Trophoblast cell (in vitro differentiated cells and primary cell): ENCODE measurements at regions not wholly inside any gene's neighbourhood (a gene's known extent, or its start where the extent isn't known, plus 50 kb on each side); places are given as distances from the start of the nearest gene placed in this dataset.

ENCODE experiments used
- DNase-seq, 2 donors: peaks; one replicate each; pipeline ENCODE4 v3.0.0-alpha.2; 2016
- H2AFZ ChIP-seq: 2 replicates; pipeline ENCODE4 v1.6.1; 2013; ENCODE audit warnings: low read length, moderate library complexity, mild to moderate bottlenecking; ENCODE audit not compliant: insufficient read depth, poor library complexity
- H2AK5ac ChIP-seq: 2 replicates; pipeline ENCODE4 v1.6.1; 2013; ENCODE audit warnings: mild to moderate bottlenecking, low read length
- H2BK120ac ChIP-seq: 2 replicates; pipeline ENCODE4 v1.6.1; 2013; ENCODE audit warnings: low read length, mild to moderate bottlenecking, moderate library complexity; ENCODE audit not compliant: insufficient read depth, poor library complexity
- H2BK12ac ChIP-seq: 2 replicates; pipeline ENCODE4 v1.6.1; 2013; ENCODE audit warnings: mild to moderate bottlenecking, low read length, moderate library complexity
- H2BK5ac ChIP-seq: 2 replicates; pipeline ENCODE4 v1.6.1; 2013; ENCODE audit warnings: low read length, low read depth, moderate library complexity, mild to moderate bottlenecking; ENCODE audit not compliant: poor library complexity
- H3K14ac ChIP-seq: 2 replicates; pipeline ENCODE4 v1.6.1; 2013; ENCODE audit warnings: mild to moderate bottlenecking, low read length
- H3K18ac ChIP-seq: 2 replicates; pipeline ENCODE4 v1.6.1; 2013; ENCODE audit warnings: mild to moderate bottlenecking, low read length
- H3K23ac ChIP-seq: 2 replicates; pipeline ENCODE4 v1.6.1; 2013; ENCODE audit warnings: low read length
- H3K27ac ChIP-seq: 2 replicates; pipeline ENCODE4 v1.5.1; 2013; ENCODE audit warnings: low read depth, mild to moderate bottlenecking, inconsistent platforms, low read length, moderate library complexity
- H3K27me3 ChIP-seq: 2 replicates; pipeline ENCODE4 v1.6.1; 2013; ENCODE audit warnings: inconsistent platforms, mild to moderate bottlenecking, low read length, moderate library complexity; ENCODE audit not compliant: insufficient read depth
- H3K36me3 ChIP-seq, 2 experiments: 1 replicate in 1 of 2; 2 replicates in 1 of 2; pipeline ENCODE4 v1.6.1; 2013; ENCODE audit warnings: low read length in 2 of 2, mild to moderate bottlenecking in 2 of 2, moderate library complexity in 1 of 2; ENCODE audit not compliant: insufficient read depth in 2 of 2, control insufficient read depth in 1 of 2
- H3K4ac ChIP-seq: 2 replicates; pipeline ENCODE4 v1.6.1; 2013; ENCODE audit warnings: low read depth, mild to moderate bottlenecking, low read length, moderate library complexity
- H3K4me1 ChIP-seq, 2 experiments: 1 replicate in 1 of 2; 2 replicates in 1 of 2; pipeline ENCODE4 v1.6.1; 2013; ENCODE audit warnings: low read length in 2 of 2, mild to moderate bottlenecking in 2 of 2, moderate library complexity in 1 of 2; ENCODE audit not compliant: insufficient read depth in 2 of 2, control insufficient read depth in 1 of 2
- H3K4me2 ChIP-seq: 2 replicates; pipeline ENCODE4 v1.6.1; 2013; ENCODE audit warnings: inconsistent platforms, mild to moderate bottlenecking, low read length, moderate library complexity
- H3K4me3 ChIP-seq: 2 replicates; pipeline ENCODE4 v1.5.1; 2013; ENCODE audit warnings: mild to moderate bottlenecking, low read depth, low read length, inconsistent platforms
- H3K79me1 ChIP-seq: one replicate; pipeline ENCODE4 v1.6.1; 2013; ENCODE audit warnings: low read length
- H3K79me2 ChIP-seq: 2 replicates; pipeline ENCODE4 v1.6.1; 2013; ENCODE audit warnings: low read length, mild to moderate bottlenecking; ENCODE audit not compliant: control insufficient read depth, insufficient read depth, poor library complexity
- H3K9ac ChIP-seq: 2 replicates; pipeline ENCODE4 v1.6.1; 2013; ENCODE audit warnings: mild to moderate bottlenecking, low read length
- H3K9me3 ChIP-seq: 2 replicates; pipeline ENCODE4 v1.6.1; 2013; ENCODE audit warnings: low read depth, mild to moderate bottlenecking, control low read depth, inconsistent platforms, low read length; ENCODE audit not compliant: insufficient read depth
- H4K12ac ChIP-seq: 2 replicates; pipeline ENCODE4 v1.6.1; 2013; ENCODE audit warnings: low read depth, mild to moderate bottlenecking, low read length, moderate library complexity
- H4K8ac ChIP-seq: 2 replicates; pipeline ENCODE4 v1.6.1; 2013; ENCODE audit warnings: low read depth, mild to moderate bottlenecking, low read length, moderate library complexity
- H4K91ac ChIP-seq: one replicate; pipeline ENCODE4 v1.6.1; 2013; ENCODE audit warnings: low read depth, mild to moderate bottlenecking, low read length, moderate library complexity
- WGBS: extraction: QIAGEN DNeasy Blood & Tissue Kit; methylation state at CpG from one replicate; pipeline ENCODE4 v1.1.7; 2013; ENCODE audit warnings: missing lambda C conversion rate; ENCODE audit not compliant: insufficient read length, insufficient coverage; ENCODE audit errors: extremely low coverage; 5-methylcytosine and 5-hydroxymethylcytosine counted together

DNA sequence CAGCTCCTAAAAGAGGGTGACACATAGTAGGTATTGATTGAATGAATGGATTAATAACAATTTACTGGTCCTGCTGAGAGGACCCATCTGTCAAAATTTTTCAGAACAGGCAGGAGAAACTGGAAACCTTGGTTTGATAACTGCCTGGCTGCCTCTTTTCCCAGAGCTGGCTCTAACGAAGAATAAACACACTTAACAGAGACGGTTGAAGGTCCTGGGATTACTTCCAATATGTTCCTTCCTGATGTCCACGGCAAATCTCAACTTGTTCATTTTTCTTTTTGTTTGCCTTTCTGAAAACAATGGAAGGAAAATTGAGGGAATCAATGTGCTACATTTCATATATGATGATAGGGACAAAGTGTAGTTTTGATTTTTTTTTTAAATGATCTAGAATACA, 76.5 kb upstream of the SYT13 start:
- whole genome bisulfite sequencing: no CpG with 5 or more reads among the region's 3 CpGs
- no peak overlapping the region for H3K4ac ChIP-seq

DNA sequence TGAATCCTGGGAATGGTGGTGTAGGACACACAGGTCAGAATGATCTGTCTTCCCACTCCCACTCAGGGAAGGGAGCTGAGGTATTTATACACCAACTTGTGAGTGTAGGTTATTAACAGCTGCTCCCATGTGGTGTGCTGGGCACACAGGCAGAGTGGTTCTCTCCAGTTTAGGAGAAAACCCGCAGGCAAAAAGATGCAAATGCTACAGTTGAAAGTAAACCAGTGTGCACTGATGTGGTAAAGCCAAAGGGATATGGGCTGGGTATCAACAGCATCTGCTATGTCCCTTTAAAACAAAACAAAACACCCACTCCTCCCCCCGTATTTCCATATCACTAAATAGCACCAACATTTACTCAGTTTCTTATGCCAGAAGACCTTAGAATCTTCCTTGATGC, 75.4 kb upstream of the SYT13 start:
- no CpG with 5 or more reads among the region's 2 CpGs for WGBS
- H3K79me1 ChIP-seq: no peaks in the 10 kb centered on the region

More for the DNA sequence above, 76.5 kb upstream of the SYT13 start:
- Histone ChIP-seq H4K91ac (no peak overlapping the region), H3K79me2 (no peaks in the 10 kb centered on the region), H3K18ac (no peak overlapping the region), H2BK5ac (no peak overlapping the region), H3K79me1 (no peaks in the 10 kb centered on the region), H3K14ac (no peak overlapping the region), H2BK12ac (no peak overlapping the region), H2BK120ac (no peak overlapping the region), H2AK5ac (no peak overlapping the region), H3K23ac (no peak overlapping the region), H3K9ac (no peak overlapping the region), H4K8ac (no peak overlapping the region), H4K12ac (no peak overlapping the region), H3K4me1 (no peaks in the 10 kb centered on the region), H3K4me2 (no peak overlapping the region), H3K36me3 (no peaks in the 10 kb centered on the region), H3K4me3 (no peak overlapping the region), H3K27me3 (no peaks in the 10 kb centered on the region), H3K9me3 (no peaks in the 10 kb centered on the region), H2AFZ (no peak overlapping the region), H3K27ac (no peak overlapping the region)
- no peak for DNase-seq

DNA sequence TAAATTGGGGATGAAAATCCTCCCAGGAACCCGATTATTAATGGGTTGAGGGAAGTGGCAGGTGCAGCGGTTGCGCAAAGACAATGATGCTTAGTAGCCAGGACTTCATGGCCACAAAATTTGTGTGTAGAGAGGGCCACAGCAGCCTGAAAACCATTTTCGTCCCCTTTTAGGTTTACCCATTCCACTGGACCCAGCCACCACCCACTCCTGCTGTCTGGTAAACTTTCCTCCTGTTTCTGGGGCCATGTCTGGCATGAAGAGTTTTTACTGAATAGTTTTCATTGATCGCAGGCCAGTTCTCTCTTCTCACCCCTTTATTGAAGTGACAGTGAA, 69.5 kb upstream of the SYT13 start:
- Histone ChIP-seq H2BK12ac (no peak overlapping the region), H3K79me1 (no peaks in the 10 kb centered on the region), H3K4ac (no peak overlapping the region)

More for the DNA sequence above, 75.4 kb upstream of the SYT13 start:
- DNase-seq: no peak
- H2AFZ ChIP-seq: no peak overlapping the region
- H3K79me2 ChIP-seq: no peaks in the 10 kb centered on the region
- H3K9me3 ChIP-seq: no peaks in the 10 kb centered on the region
- H3K36me3 ChIP-seq: no peaks in the 10 kb centered on the region
- H3K9ac ChIP-seq: no peak overlapping the region
- H3K4me1 ChIP-seq: no peaks in the 10 kb centered on the region
- no peak overlapping the region for H4K12ac ChIP-seq
- H2AK5ac ChIP-seq: no peak overlapping the region
- no peak overlapping the region for H3K23ac ChIP-seq
- no peak overlapping the region for H2BK120ac ChIP-seq
- H4K91ac ChIP-seq: no peak overlapping the region
- no peak overlapping the region for H3K18ac ChIP-seq
- H3K4me3 ChIP-seq: no peak overlapping the region
- H3K4ac ChIP-seq: no peak overlapping the region
- H3K4me2 ChIP-seq: no peak overlapping the region
- H2BK12ac ChIP-seq: no peak overlapping the region
- H3K27me3 ChIP-seq: no peaks in the 10 kb centered on the region
- no peak overlapping the region for H2BK5ac ChIP-seq
- H4K8ac ChIP-seq: no peak overlapping the region
- H3K14ac ChIP-seq: no peak overlapping the region
- no peak overlapping the region for H3K27ac ChIP-seq

DNA sequence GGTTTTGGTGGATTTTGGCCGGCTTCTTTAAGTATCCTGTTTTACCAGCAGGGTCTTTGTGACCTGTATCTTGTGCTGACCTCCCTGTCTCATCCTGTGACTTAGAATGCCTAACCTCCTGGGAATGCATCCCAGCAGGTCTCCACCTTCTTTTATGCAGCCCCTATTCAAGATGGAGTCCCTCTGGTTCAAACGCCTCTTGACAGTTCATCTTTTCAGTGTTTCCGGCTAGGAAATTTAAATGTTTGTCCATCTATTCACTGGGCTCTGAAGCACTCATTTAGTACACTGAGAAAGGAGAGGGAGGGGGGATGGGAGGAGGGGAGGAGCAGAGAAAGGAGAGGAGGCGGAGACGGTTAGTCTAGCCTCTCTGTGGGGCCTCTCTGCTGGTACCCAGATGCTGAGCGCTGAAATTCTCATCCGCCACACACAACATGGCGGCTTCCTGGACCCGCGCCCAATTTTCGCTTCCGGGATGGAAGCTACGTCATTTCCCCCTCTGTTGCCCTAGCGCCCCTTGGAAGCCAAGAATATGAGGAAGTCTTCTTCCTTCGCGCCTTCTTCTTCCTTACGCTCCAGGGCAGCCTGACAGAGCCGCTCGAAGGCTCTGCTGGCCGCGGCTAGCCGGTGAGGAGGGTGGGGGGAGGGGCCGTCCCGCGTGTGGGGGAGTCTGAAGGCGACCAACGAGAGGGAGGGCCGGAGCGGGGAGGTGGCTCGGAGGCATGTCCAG, 69.0 kb upstream of the SYT13 start:
- Histone ChIP-seq H3K36me3 (no peaks in the 10 kb centered on the region), H2BK12ac (no peak overlapping the region), H2AFZ (peak overlapping the region; percentile 81), H3K14ac (peak overlapping the region; percentile 47), H4K91ac (peak overlapping the region; percentile 20), H4K12ac (peak overlapping the region; percentile 90), H3K4ac (no peak overlapping the region), H3K9me3 (no peaks in the 10 kb centered on the region), H3K23ac (no peak overlapping the region), H3K9ac (no peak overlapping the region), H2BK5ac (no peak overlapping the region), H3K4me3 (peak overlapping the region; percentile 77), H3K79me1 (no peaks in the 10 kb centered on the region), H3K18ac (peak overlapping the region; percentile 54), H2BK120ac (no peak overlapping the region), H3K27me3 (no peaks in the 10 kb centered on the region), H2AK5ac (no peak overlapping the region), H3K27ac (no peak overlapping the region), H3K4me1 (peaks cover 0 to 2% of the 10 kb centered on the region in 2 experiments), H4K8ac (peak overlapping the region; percentile 56), H3K79me2 (no peaks in the 10 kb centered on the region), H3K4me2 (peak overlapping the region; percentile 81)
- peak; percentile 59 to 77 for DNase-seq
- no CpG with 5 or more reads among the region's 30 CpGs for WGBS

More for the DNA sequence above, 69.5 kb upstream of the SYT13 start:
- no peaks in the 10 kb centered on the region for H3K36me3 ChIP-seq
- no peaks in the 10 kb centered on the region for H3K79me2 ChIP-seq
- no peak overlapping the region for H3K23ac ChIP-seq
- no peak overlapping the region for H2AK5ac ChIP-seq
- no peak overlapping the region for H2BK120ac ChIP-seq
- peak overlapping the region; percentile 13 for H4K91ac ChIP-seq
- H3K14ac ChIP-seq: peak overlapping the region; percentile 47
- H3K9me3 ChIP-seq: no peaks in the 10 kb centered on the region
- H4K12ac ChIP-seq: peak overlapping the region; percentile 52
- H3K4me3 ChIP-seq: peak overlapping the region; percentile 77
- H3K4me1 ChIP-seq: peaks cover 0 to 2% of the 10 kb centered on the region in 2 experiments
- no CpG with 5 or more reads among the region's 5 CpGs for WGBS
- H3K27ac ChIP-seq: no peak overlapping the region
- peak overlapping the region; percentile 81 for H3K4me2 ChIP-seq
- peak overlapping the region; percentile 56 for H4K8ac ChIP-seq
- no peaks in the 10 kb centered on the region for H3K27me3 ChIP-seq
- H2AFZ ChIP-seq: peak overlapping the region; percentile 81
- no peak overlapping the region for H2BK5ac ChIP-seq
- no peak overlapping the region for H3K9ac ChIP-seq
- no peak for DNase-seq
- no peak overlapping the region for H3K18ac ChIP-seq
